Activated CD4-positive, alpha-beta T cell treated with anti-CD3 and anti-CD28 coated beads for 4 hours (primary cell): ENCODE measurements at regions not wholly inside any gene's neighbourhood (a gene's known extent, or its start where the extent isn't known, plus 50 kb on each side); places are given as distances from the start of the nearest gene placed in this dataset.

ENCODE experiments used
- DNase-seq, 2 donors: peaks; one replicate each; pipeline ENCODE4 v3.0.0-alpha.2; 2020

GRCh38 chr10:118173296-118173695 is 126.6 kb upstream of the RAB11FIP2 start:
- no peak for DNase-seq

- DNase-seq: no peak
Observed at GRCh38 chr10:118171861-118172260, 125.1 kb upstream of the RAB11FIP2 start.

DNA sequence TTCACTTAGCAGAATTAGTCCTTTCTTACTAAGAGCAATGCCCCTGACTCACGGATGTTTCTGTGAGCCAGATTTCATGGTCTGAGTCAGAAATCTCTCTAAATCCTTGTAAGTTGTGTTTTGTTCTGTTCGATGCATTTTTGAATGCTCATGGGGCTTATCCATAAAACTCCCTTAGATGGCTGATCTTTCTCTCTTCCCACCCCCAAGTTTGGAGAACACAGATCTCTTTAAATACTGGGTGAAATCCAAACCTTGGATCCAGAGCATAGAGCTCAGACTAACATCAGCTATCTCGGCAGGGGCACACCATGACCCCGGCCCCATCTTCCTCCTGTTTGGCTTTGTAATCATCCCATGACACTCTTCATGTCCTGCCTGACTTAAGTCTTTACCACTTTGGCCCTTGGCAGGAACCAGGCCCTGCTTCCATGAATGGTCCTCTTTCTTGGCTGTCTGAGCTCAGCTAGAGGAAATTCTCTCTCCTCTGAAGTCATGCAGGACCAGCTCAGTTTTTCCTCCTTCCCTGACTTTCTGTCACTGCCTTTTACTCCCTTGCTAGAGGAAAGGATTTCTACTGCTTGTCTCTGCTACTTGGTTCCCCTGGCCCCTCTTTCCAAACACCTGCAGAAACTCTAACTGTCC is 120.4 kb upstream of the RAB11FIP2 start:
- DNase-seq: no peak

- DNase-seq: no peak
Observed at GRCh38 chr10:118163217-118163616, 116.5 kb upstream of the RAB11FIP2 start.

GRCh38 chr10:118161461-118162246 is 114.9 kb upstream of the RAB11FIP2 start:
- no peak for DNase-seq

GRCh38 chr10:118153287-118153686 is 106.5 kb upstream of the RAB11FIP2 start:
- no peak for DNase-seq

GRCh38 chr10:118151461-118151860 is 104.7 kb upstream of the RAB11FIP2 start:
- no peak for DNase-seq

DNA sequence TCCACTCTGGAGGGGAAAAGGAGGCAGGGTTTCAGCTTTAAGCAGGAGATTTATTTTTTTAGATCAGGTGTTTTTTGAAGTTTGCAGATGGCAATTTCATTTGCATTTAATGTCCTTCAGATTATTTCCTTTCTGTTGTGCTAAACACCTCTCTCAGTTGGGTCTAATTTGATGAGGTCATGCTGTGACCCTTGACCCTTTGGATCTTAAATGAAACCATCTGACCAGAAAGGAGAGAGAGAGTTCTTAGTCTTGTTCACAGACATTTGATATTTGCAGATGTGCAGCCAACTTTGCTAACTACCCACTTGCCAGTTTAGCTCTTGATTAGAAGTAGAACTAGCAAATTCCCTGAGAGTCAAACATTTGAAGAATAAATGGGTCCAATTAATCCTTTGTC is 101.5 kb upstream of the RAB11FIP2 start:
- no peak for DNase-seq

DNA sequence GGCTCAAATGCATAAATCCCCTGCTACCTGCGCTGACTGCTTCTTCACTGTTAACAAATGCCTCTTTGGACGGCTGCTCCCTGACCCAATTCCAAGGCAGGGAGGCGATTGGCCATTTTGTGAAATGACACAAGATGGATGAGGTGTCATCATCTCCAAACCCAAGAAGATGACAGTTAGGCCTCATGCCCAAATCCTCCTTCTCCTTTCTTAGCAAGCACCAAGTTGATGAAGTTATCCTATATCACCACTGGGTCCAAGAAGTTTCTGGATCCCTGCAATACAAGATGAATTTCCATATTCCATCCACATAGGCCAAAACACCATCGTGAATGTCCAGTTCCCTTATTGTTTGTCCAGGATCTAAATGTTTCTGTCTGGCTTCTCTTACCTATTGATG is 98.5 kb upstream of the RAB11FIP2 start:
- DNase-seq: no peak

DNA sequence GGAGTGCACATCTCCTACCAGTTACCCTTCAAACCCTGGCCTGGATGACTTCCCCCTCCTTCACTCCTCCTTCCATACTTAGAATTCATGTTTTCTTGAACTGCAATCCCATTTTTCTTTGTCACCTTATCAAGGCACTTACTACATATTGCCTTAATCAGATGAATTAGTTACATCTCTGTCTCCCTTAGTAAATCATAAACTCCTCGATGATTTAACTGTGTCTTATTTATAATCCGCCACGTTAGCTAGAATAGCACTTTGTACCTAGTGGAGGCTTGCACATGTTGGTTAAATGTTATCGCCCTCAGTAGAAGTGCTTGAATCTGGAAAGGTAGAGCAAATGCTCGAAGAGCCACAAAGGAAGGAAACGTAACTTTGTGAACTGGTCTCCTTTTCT is 94.7 kb upstream of the RAB11FIP2 start:
- no peak for DNase-seq

GRCh38 chr10:118139321-118139720 is 92.6 kb upstream of the RAB11FIP2 start:
- no peak for DNase-seq

GRCh38 chr10:118128675-118129074 is 81.9 kb upstream of the RAB11FIP2 start:
- no peak for DNase-seq

GRCh38 chr10:118118716-118119115 is 72.0 kb upstream of the RAB11FIP2 start:
- no peak for DNase-seq

GRCh38 chr10:118116715-118117449 is 70.1 kb upstream of the RAB11FIP2 start:
- no peak for DNase-seq

DNA sequence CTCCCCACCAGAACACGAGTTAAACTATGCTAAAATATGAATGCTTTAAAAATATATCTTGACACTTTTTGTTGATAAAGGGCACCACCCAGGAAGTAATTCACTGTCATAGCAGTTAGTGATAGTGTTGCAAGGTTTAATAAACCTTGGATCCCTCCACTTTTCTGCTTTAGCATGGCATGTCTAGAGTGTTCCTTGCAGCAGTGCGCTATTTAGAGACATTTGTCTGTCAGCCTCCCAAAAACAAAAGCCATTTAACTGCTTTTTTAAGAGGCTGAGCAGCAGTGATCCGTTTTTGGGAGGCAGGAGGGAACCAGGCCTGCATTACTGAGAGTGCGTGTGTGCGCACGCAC is 69.6 kb upstream of the RAB11FIP2 start:
- DNase-seq: no peak

DNA sequence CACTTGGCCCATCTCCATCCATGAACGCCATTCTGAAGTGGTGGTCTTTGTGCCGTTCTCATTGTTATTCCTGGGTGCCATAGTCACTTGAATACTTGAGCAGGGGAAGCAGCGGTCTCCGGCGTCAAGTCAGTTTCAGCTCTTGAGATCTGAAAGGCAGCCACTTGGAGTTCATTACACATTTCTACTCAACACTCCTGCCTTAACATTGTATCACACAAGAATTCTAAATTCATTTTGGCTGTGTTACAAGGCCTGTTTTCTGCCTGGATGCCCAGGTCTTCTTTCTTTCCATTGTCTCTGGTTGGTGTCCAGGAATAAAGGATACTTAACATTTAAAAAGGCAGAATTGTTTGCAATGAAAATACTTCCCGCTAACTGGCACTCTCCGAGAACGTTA is 69.0 kb upstream of the RAB11FIP2 start:
- DNase-seq: no peak

DNA sequence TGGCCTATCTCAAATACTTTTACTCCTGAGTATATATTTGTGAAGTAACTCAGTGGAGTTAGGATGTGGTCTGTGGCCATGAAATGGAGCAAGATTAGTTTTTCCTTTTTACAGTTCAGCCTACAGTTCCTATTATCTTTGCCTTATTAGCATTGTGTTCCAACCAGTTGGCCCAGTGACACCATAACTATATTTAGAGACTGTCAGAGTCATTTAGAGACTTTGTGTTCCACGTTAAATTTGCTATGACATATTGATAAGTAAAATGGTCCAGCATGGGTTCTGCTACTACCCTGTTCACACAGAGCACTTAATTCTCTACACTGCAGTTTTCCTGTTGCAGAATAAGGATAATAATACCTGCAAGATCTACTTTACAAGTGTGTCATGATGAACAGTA is 68.3 kb upstream of the RAB11FIP2 start:
- no peak for DNase-seq

- no peak for DNase-seq
Observed at GRCh38 chr10:118112543-118113125, 65.9 kb upstream of the RAB11FIP2 start.

DNA sequence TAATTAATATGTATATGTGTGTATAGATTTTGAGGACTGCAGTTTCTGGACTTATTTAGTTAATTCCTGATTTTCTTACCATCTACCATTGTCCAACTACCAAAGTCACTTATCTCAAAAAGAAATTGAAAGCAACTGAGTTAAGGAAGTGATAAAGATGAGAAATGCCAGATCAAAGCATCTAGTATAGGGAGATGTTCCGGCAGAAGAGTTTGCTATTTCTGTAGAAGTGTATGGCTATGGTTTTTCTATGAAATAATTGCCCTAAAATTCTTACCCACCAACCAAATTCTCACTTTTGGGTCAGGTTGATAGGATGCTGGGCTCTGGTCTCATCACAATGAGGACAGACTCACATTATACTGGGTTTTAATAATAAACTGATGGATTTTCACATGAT is 64.0 kb upstream of the RAB11FIP2 start:
- no peak for DNase-seq

DNA sequence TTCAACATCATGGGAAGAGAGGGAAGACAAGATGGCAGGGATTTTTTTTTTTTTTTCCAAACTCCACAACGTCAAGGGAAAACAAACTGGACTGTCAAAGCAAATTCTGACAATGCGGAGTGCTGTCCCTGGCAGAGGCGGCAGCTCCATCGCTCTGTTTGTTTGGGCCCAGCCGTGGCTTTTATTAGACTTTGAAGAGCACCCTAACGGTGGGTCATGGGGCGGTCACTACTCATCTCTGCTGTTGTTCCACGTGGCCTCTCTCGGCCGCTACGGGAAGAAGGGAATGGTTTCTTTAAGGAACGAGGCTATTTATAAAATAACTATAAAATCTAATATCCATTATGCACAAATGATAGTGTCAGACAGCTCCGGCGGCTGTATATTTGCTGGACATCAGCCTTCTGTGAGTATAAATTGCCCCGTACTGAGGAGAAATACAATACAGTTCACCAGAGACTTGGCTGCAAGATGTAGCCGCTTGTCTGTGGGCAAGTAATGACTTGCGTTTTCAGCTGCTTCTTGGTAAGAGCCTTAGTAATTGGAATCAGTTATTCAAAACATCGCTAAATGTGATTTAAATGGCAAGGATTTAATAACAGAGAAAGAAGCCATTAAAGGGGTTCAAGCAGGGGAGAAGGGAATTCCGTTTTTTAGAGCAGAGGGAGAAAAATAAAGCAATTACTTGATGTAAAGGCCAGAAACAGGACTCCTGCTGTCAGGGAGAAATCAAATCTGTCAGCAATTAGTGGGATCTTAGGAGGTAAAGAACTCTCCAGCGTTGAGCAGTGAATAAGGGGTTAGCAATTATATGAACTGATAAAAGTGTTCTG is 61.7 kb upstream of the RAB11FIP2 start:
- DNase-seq: no peak

DNA sequence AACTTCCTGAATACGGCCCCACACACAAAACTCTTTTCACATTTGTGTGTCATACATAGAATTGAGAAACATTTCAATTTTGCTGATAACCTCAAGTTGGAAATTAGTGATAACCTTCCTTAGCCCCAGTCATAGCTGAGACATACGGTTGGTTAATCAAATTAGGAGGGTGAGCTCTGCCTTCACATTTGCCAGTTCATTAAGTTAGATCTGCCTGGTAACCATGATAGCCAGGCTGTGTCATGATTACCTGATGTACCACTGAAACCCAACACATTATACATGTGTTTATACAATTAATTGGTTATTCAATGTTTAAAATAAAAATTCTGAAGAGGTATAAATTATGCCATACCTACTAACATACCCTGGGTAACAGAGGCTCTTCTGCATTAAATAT is 60.8 kb upstream of the RAB11FIP2 start:
- DNase-seq: no peak

- no peak for DNase-seq
Observed at GRCh38 chr10:118107040-118107439, 60.3 kb upstream of the RAB11FIP2 start.

- no peak for DNase-seq
Observed at GRCh38 chr10:118106426-118106825, 59.7 kb upstream of the RAB11FIP2 start.
